Upper lobe of left lung (tissue), 6 donors: ENCODE measurements at regions not wholly inside any gene's neighbourhood (a gene's known extent, or its start where the extent isn't known, plus 50 kb on each side); places are given as distances from the start of the nearest gene placed in this dataset.

Source experiments
- ATAC-seq, 2 donors: fragments of 200-7000 bp; cut with Tn5 transposase; one replicate each; pipeline ENCODE4 v1.9.1; 2022; ENCODE audit warnings: mild to moderate bottlenecking in 2 of 2, moderate library complexity in 2 of 2; ENCODE audit not compliant: low FRiP score in 2 of 2
- DNase-seq, 2 donors: peaks; one replicate each; pipeline ENCODE4 v3.0.0-alpha.2; 2019 to 2020
- H3K27ac ChIP-seq, 4 donors: fragments of 200-600 bp; sonication (generic); one replicate each; pipeline ENCODE4 v1.5.1; 2016 to 2019
- H3K27me3 ChIP-seq, 4 donors: fragments of 200-600 bp; sonication (generic); one replicate each; pipeline ENCODE4 v1.5.1; 2017 to 2019
- H3K36me3 ChIP-seq, 4 donors: fragments of 200-600 bp; sonication (generic); one replicate each; pipeline ENCODE4 v1.5.1; 2016 to 2019
- H3K4me1 ChIP-seq, 4 donors: fragments of 200-600 bp; sonication (generic); one replicate each; pipeline ENCODE4 v1.5.1; 2018 to 2019
- H3K4me3 ChIP-seq, 4 donors: fragments of 200-600 bp; sonication (generic); one replicate each; pipeline ENCODE4 v1.5.1; 2017 to 2019; ENCODE audit warnings: mild to moderate bottlenecking in 2 of 4, moderate library complexity in 1 of 4
- H3K9me3 ChIP-seq, 4 donors: fragments of 200-600 bp; sonication (generic); one replicate each; pipeline ENCODE4 v1.5.1; 2018 to 2019
- EP300 ChIP-seq, 4 donors: sonication (generic); formaldehyde crosslinking; IDR thresholded peaks; one replicate each; pipeline ENCODE4 v1.5.1; 2017; ENCODE audit warnings: antibody characterized with exemption in 4 of 4, control low read depth in 2 of 4
- POLR2A ChIP-seq, 4 donors: fragments of 450-650 bp; IDR thresholded peaks; one replicate each; pipeline ENCODE4 v1.5.1; 2016 to 2017; ENCODE audit warnings: antibody characterized with exemption in 4 of 4, mild to moderate bottlenecking in 2 of 4
- POLR2AphosphoS5 ChIP-seq, 2 donors: sonication (generic); formaldehyde crosslinking; IDR thresholded peaks; one replicate each; pipeline ENCODE4 v1.5.1; 2017; ENCODE audit warnings: antibody characterized with exemption in 2 of 2
- WGBS, 2 donors: methylation state at CpG; one replicate each; pipeline ENCODE4 v1.1.5; 2017 to 2018; 5-methylcytosine and 5-hydroxymethylcytosine counted together
- TF ChIP-seq, protein P1 (sequence below), 6 experiments: fragments of 450-650 bp in 4 of 6; fragments of 200-600 bp in 2 of 6; sonication (generic) in 2 of 6; IDR thresholded peaks; one replicate each; pipeline ENCODE4 v1.5.1; 2016 to 2019; ENCODE audit warnings: antibody characterized with exemption in 6 of 6
- donor health status: DM: no; HTN: no; CAD: no; lungs with moderate emphysema.
- donor health status: DM: no; HTN: yes; CAD: no; lungs with severe emphysema.

DNA sequence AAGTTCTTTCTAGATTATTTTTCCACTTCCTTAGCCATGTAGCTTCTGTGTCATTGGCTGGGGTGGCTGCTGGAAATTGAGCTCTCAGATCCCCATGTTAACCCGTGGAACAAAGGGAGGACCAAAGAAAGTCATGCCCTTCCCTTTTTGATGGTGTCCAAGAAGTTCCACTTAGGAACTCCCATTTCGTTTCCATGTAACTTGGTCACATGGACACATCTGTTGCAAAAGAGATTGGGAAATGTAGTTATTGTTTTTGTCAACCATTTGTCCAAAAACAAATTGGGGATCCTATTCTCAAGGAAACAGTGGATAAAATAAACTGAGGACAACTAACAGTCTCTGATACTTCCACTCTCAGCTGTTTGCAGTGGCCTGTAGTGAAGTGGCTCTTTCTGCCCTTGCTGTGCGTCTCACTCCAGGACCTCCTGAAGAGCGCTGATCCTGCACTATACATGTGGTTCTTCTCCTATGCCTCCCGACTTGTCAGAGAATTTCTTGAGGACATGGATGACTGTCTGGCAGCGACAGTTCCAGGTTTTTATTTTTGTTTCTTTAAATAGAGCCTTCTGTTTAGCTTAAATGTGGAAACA lies 125.3 kb upstream of the LNX1 start:
- Histone ChIP-seq H3K36me3 (no peaks in the 10 kb centered on the region), H3K9me3 (no peaks in the 10 kb centered on the region), H3K27ac (peak overlapping the region in 1 of 4 donors; percentile 37), H3K27me3 (no peaks in the 10 kb centered on the region), H3K4me1 (peaks cover 0 to 6% (median 3%) of the 10 kb centered on the region in 4 donors), H3K4me3 (no peak overlapping the region)
- no peak for DNase-seq
- TF ChIP-seq POLR2A (IDR thresholded peaks at IDR 0.05) (no peak), POLR2AphosphoS5 (IDR thresholded peaks at IDR 0.05) (peak in 1 of 2 donors; percentile 8)
- 59 to 67% methylated on average over 6 of the region's 6 CpGs for WGBS, 2 donors
- peak in 1 of 2 donors; percentile 39 for ATAC-seq

DNA sequence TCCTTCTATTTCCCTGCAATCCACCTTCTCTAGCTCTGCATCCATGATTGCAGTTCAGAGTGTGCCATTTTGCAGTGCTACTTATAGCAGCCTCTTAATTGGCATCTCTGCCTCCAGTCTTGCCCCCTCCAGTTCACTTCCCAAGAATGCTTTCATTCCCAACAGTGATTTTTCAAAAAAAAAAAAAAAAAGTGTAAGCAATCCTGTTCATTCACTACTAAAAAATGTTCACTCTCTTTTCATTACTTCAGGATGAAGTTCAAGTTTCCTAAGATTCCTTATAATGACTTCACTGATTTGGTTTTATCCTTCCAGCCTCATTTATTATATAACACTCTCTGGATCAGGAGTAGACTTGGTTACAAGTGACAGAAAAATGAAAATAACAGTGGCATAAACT lies 124.7 kb upstream of the LNX1 start:
- Histone ChIP-seq H3K27ac (no peak overlapping the region), H3K4me3 (no peak overlapping the region), H3K4me1 (peaks cover 0 to 6% (median 4%) of the 10 kb centered on the region in 4 donors), H3K9me3 (no peaks in the 10 kb centered on the region), H3K27me3 (no peaks in the 10 kb centered on the region), H3K36me3 (no peaks in the 10 kb centered on the region)
- ATAC-seq: peak in 1 of 2 donors; percentile 26
- TF ChIP-seq POLR2A (IDR thresholded peaks at IDR 0.05): no peak
- TF ChIP-seq, protein P1, sequence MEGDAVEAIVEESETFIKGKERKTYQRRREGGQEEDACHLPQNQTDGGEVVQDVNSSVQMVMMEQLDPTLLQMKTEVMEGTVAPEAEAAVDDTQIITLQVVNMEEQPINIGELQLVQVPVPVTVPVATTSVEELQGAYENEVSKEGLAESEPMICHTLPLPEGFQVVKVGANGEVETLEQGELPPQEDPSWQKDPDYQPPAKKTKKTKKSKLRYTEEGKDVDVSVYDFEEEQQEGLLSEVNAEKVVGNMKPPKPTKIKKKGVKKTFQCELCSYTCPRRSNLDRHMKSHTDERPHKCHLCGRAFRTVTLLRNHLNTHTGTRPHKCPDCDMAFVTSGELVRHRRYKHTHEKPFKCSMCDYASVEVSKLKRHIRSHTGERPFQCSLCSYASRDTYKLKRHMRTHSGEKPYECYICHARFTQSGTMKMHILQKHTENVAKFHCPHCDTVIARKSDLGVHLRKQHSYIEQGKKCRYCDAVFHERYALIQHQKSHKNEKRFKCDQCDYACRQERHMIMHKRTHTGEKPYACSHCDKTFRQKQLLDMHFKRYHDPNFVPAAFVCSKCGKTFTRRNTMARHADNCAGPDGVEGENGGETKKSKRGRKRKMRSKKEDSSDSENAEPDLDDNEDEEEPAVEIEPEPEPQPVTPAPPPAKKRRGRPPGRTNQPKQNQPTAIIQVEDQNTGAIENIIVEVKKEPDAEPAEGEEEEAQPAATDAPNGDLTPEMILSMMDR (IDR thresholded peaks at IDR 0.05): no peak
- TF ChIP-seq POLR2AphosphoS5 (IDR thresholded peaks at IDR 0.05): no peak
- no peak for TF ChIP-seq EP300 (IDR thresholded peaks at IDR 0.05)
- DNase-seq: no peak

DNA sequence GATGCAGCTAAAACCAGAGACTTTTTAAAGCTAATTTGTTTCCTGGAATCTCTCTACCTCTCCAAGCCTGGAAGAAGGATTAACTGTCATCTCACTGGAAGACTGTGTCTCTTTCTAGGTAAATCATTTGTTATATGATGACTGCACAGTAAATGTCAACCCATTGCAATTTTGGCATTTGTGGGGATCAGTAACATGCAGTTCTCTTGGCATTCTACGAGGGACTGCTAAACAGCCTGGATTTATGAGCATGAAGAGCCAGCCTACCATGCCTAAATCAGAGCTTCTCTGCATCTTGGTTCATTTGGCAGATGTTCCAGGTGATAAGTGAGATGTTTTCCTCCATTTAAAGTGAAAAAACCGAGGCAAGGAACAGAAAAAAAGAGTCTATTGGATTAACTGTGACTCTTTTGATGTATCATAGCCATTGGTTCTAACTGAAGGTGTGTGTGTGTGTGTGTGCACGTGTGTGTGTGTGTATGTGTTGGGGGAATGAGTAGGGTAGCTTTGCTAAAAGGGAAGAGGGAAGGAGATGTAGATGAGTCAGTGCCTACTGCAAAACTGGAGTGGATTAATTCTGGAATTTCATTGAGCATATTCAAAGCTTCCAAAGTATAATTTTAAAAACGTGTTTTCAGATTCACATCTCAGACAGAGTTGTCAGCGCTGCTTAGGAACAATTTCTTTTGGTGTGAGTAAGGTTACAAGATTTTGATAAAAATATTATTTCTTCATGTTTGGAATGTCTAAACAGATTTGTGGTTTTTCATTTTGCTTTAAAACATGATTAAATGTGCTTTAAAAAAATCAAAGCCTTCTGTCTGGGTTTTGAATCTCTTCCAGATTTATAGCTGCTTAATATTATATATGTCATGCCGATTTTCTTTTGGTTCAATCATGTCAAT lies 123.2 kb upstream of the LNX1 start:
- H3K27ac ChIP-seq: no peak overlapping the region
- WGBS, 2 donors: 76 to 79% methylated on average over 6 of the region's 6 CpGs
- no peak for TF ChIP-seq EP300 (IDR thresholded peaks at IDR 0.05)

DNA sequence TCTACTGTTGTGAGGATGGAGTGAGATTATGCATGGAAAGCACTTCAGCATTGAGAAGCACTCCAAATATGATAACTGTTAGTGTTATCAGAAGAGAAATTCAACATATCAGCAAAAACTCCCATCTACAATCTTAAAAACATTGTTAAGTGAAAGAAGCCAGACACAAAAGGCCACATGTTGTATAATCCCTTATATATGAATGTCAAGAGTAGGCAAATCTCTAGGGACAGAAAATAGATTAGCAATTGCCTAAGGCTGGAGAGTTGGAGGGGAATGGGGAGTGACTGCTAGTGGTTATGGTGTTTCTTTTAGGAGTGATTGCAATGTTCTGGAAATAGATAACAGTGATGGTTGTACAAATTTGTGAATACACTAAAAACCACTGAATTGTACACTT lies 122.5 kb upstream of the LNX1 start:
- DNase-seq: no peak
- no peak for ATAC-seq
- TF ChIP-seq POLR2A (IDR thresholded peaks at IDR 0.05) (no peak), POLR2AphosphoS5 (IDR thresholded peaks at IDR 0.05) (no peak), EP300 (IDR thresholded peaks at IDR 0.05) (no peak)
- TF ChIP-seq, protein P1 (IDR thresholded peaks at IDR 0.05): no peak
- peaks cover 0 to 6% (median 5%) of the 10 kb centered on the region in 4 donors for H3K4me1 ChIP-seq
- no peak overlapping the region for H3K27ac ChIP-seq
- H3K36me3 ChIP-seq: no peaks in the 10 kb centered on the region
- no peaks in the 10 kb centered on the region for H3K9me3 ChIP-seq
- H3K27me3 ChIP-seq: no peaks in the 10 kb centered on the region
- no peak overlapping the region for H3K4me3 ChIP-seq

More for the DNA sequence above, 123.2 kb upstream of the LNX1 start:
- H3K4me1 ChIP-seq: peaks cover 0 to 6% (median 5%) of the 10 kb centered on the region in 4 donors
- no peaks in the 10 kb centered on the region for H3K36me3 ChIP-seq
- ATAC-seq (peak in 1 of 2 donors; percentile 47), DNase-seq (no peak)
- H3K4me3 ChIP-seq: no peak overlapping the region
- H3K9me3 ChIP-seq: no peaks in the 10 kb centered on the region
- H3K27me3 ChIP-seq: no peaks in the 10 kb centered on the region

DNA sequence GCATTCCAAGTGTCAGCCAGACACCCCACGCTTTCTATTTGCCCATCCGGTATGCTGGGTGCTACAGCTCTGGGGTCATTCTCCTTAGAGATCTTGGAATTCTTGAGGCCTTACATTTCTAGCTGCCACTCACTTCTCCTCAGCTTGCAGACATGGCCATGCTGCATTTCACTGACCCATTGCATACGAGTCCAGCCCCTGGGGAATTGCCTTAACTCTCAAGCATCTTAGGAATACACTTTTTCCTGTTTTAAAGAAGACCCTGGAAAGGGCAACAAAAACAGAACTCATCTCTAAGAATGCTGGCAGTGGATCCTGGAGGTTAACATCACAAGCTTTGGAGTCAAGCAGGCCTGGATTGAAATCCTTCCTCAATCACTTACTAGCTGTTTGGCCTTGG lies 122.0 kb upstream of the LNX1 start:
- Histone ChIP-seq H3K27me3 (no peaks in the 10 kb centered on the region), H3K36me3 (no peaks in the 10 kb centered on the region), H3K27ac (no peak overlapping the region), H3K9me3 (no peaks in the 10 kb centered on the region), H3K4me1 (peaks cover 0 to 6% (median 5%) of the 10 kb centered on the region in 4 donors), H3K4me3 (no peak overlapping the region)
- WGBS, 2 donors: 81 to 86% methylated on average over 3 of the region's 3 CpGs
- ATAC-seq (no peak), DNase-seq (no peak)
- TF ChIP-seq EP300 (IDR thresholded peaks at IDR 0.05) (no peak), POLR2AphosphoS5 (IDR thresholded peaks at IDR 0.05) (no peak), POLR2A (IDR thresholded peaks at IDR 0.05) (no peak)
- TF ChIP-seq, protein P1 (IDR thresholded peaks at IDR 0.05): no peak
